HepG2 (cell line): ENCODE measurements at regions not wholly inside any gene's neighbourhood (a gene's known extent, or its start where the extent isn't known, plus 50 kb on each side); places are given as distances from the start of the nearest gene placed in this dataset.
"Not testable (repeated sequence)": the region's sequence is repeated elsewhere in the genome, so short reads cannot be mapped to it uniquely, and the experiment has no call there.

Experiments
- ATAC-seq: fragments of 200-7000 bp; cut with Tn5 transposase; 3 replicates; pipeline ENCODE4 v1.9.1; 2020; ENCODE audit warnings: mild to moderate bottlenecking, moderate library complexity
- BruUV-seq: library from RNA; stranded (reverse); fragments of 400-500 nt; replicated peaks from 2 replicates; lab custom pipeline; 2021; lab: Mats Ljungman, UMichigan
- CTCF ChIA-PET: fragments of 300-600 bp; formaldehyde crosslinking; extraction: SDS; loops from one replicate; lab custom pipeline; 2021; ENCODE audit warnings: low total read pairs, inconsistent platforms, low intra/inter-chr PET ratio; lab: Yijun Ruan, JAX
- POLR2A ChIA-PET: fragments of 350-600 bp; sonication (Branson Sonifier 250); formaldehyde crosslinking; loops from one replicate; lab custom pipeline; 2020; ENCODE audit warnings: antibody characterized with exemption, inconsistent platforms; lab: Yijun Ruan, JAX
- DNase-seq: peaks from one replicate; pipeline ENCODE4 v3.0.0-alpha.2; 2015; ENCODE audit warnings: low spot score
- FAIRE-seq: peaks from 3 replicates; lab custom pipeline; 2011; peaks lifted over from hg19 to GRCh38; lab: Jason Lieb, UNC
- H2AFZ ChIP-seq: one replicate; pipeline ENCODE4 v1.6.1; 2011; ENCODE audit warnings: low read length, inconsistent platforms
- H3K27ac ChIP-seq: fragments of 300-600 bp; 3 replicates; pipeline ENCODE4 v1.8.0; 2011; ENCODE audit warnings: mixed run types, mild to moderate bottlenecking, mixed read lengths, low read length, inconsistent platforms; ENCODE audit not compliant: insufficient read depth; ENCODE audit errors: extremely low read length
- H3K27me3 ChIP-seq, 2 experiments: fragments of 200-600 bp in 1 of 2; 2 replicates in 1 of 2; 3 replicates in 1 of 2; pipeline versions ENCODE4 v1.6.0 to v1.8.0; 2011; ENCODE audit warnings: low read length in 2 of 2, mild to moderate bottlenecking in 2 of 2, moderate library complexity in 2 of 2, inconsistent platforms in 1 of 2; ENCODE audit not compliant: insufficient read depth in 2 of 2, control insufficient read depth in 1 of 2
- H3K36me3 ChIP-seq, 2 experiments: fragments of 200-600 bp in 1 of 2; replicated peaks in 1 of 2; 2 replicates in 1 of 2; 3 replicates in 1 of 2; pipeline versions ENCODE4 v1.5.1 to v1.8.0; 2011; ENCODE audit warnings: low read length in 2 of 2, inconsistent platforms in 1 of 2; ENCODE audit not compliant: insufficient read depth in 2 of 2, control insufficient read depth in 1 of 2
- H3K4me1 ChIP-seq: 2 replicates; pipeline ENCODE4 v1.5.1; 2012; ENCODE audit warnings: low read length, inconsistent platforms; ENCODE audit not compliant: insufficient read depth
- H3K4me2 ChIP-seq: 2 replicates; pipeline ENCODE4 v1.6.0; 2011; ENCODE audit warnings: low read depth, low read length, inconsistent platforms
- H3K4me3 ChIP-seq, 3 experiments: fragments of 200-600 bp in 1 of 3; sonication (generic), shearing (Covaris generic) in 1 of 3; replicated peaks in 1 of 3; 2 replicates each; pipeline ENCODE4 v1.5.1; 2011 to 2016; ENCODE audit warnings: low read length in 3 of 3, inconsistent platforms in 2 of 3, low read depth in 2 of 3, mild to moderate bottlenecking in 2 of 3, control low read depth in 1 of 3, mixed read lengths in 1 of 3; ENCODE audit not compliant: insufficient read depth in 1 of 3
- H3K79me2 ChIP-seq: one replicate; pipeline ENCODE4 v1.6.1; 2011; ENCODE audit warnings: low read length, inconsistent platforms; ENCODE audit not compliant: insufficient read depth
- H3K9ac ChIP-seq: 2 replicates; pipeline ENCODE4 v1.6.0; 2011; ENCODE audit warnings: mild to moderate bottlenecking, low read depth, low read length, inconsistent platforms; ENCODE audit not compliant: insufficient read depth
- H3K9me3 ChIP-seq: 2 replicates; pipeline ENCODE4 v1.5.1; 2012; ENCODE audit warnings: mild to moderate bottlenecking, low read length
- H4K20me1 ChIP-seq: 2 replicates; pipeline ENCODE4 v1.6.0; 2011; ENCODE audit warnings: inconsistent platforms, mild to moderate bottlenecking, low read length, moderate library complexity; ENCODE audit not compliant: insufficient read depth
- FOXK2 ChIP-seq: fragments of 450-650 bp; IDR thresholded peaks from 2 replicates; pipeline ENCODE4 v1.6.1; 2016
- MIER2 ChIP-seq: IDR thresholded peaks from 2 replicates; pipeline ENCODE4 v1.6.1; 2016; ENCODE audit warnings: missing biosample characterization, missing genetic modification reagents
- MNT ChIP-seq: fragments of 450-650 bp; IDR thresholded peaks from 2 replicates; pipeline ENCODE4 v1.6.1; 2016
- ZNF274 ChIP-seq: sonication (generic); formaldehyde crosslinking; IDR thresholded peaks from 2 replicates; pipeline ENCODE4 v1.5.1; 2020; ENCODE audit warnings: mild to moderate bottlenecking, missing genetic modification reagents
- WGBS: methylation state at CpG from one replicate; pipeline ENCODE4 v1.1.6; 2017; ENCODE audit warnings: low lambda C conversion rate; 5-methylcytosine and 5-hydroxymethylcytosine counted together
- in situ Hi-C: cut with HindIII; loops from 2 replicates; pipeline ENCODE4 v1.10.0; 2017; ENCODE audit warnings: low pct_unique_long_range_greater_than_20kb; ENCODE audit not compliant: extremely low pct_ligation_motif_present
- intact Hi-C: fragments of 100-400 bp; cut with micrococcal nuclease; formaldehyde crosslinking; loops from one replicate; pipeline ENCODE4 v1.10.0; 2022; ENCODE audit not compliant: unreplicated experiment

- H3K4me3 ChIP-seq, H3K27ac ChIP-seq, CTCF ChIA-PET, H3K79me2 ChIP-seq, H4K20me1 ChIP-seq, in situ Hi-C loops, FAIRE-seq, H3K4me2 ChIP-seq, BruUV-seq, POLR2A ChIA-PET, DNase-seq, H3K4me1 ChIP-seq, H3K36me3 ChIP-seq, H3K9ac ChIP-seq, H2AFZ ChIP-seq, intact Hi-C loops, H3K9me3 ChIP-seq: not testable (repeated sequence)
- WGBS = 28% methylated on average over 5 of the region's 9 CpGs
- ATAC-seq = peak; percentile 64
- peak; percentile 72; the same call in 1 of the 2 replicates for TF ChIP-seq MIER2 (CRISPR knock-in tag)
- H3K27me3 ChIP-seq = peaks cover 0 to 13% of the 10 kb centered on the region in 2 experiments; a peak in 3 of 5 replicates
These were observed 64.4 kb upstream of the SFSWAP start for GRCh38 chr12:131646444-131646843.

GRCh38 chr12:131647667-131648066 lies 63.2 kb upstream of the SFSWAP start:
- TF ChIP-seq ZNF274 (CRISPR knock-in tag) = no peak
- peak; percentile 64 for TF ChIP-seq MNT
- TF ChIP-seq FOXK2 = peak; percentile 59; the same call in 1 of the 2 replicates
- Histone ChIP-seq H3K36me3 (no peaks in the 10 kb centered on the region), H4K20me1 (no peaks in the 10 kb centered on the region), H2AFZ (no peak overlapping the region), H3K4me3 (no peak overlapping the region), H3K27me3 (peaks cover 0 to 13% of the 10 kb centered on the region in 2 experiments; a peak in 3 of 5 replicates), H3K27ac (no peak overlapping the region), H3K4me2 (no peak overlapping the region), H3K79me2 (no peaks in the 10 kb centered on the region), H3K9me3 (no peaks in the 10 kb centered on the region), H3K9ac (no peak overlapping the region), H3K4me1 (no peaks in the 10 kb centered on the region)
- CTCF ChIA-PET = no interaction called here
- no peak for FAIRE-seq
- BruUV-seq = no TSS peak
- POLR2A ChIA-PET = no interaction called here
- in situ Hi-C loops (no loop called here), intact Hi-C loops (no loop called here)
- WGBS = 17% methylated on average over 4 of the region's 4 CpGs
- no peak for ATAC-seq
- DNase-seq = no peak

GRCh38 chr12:131655469-131656174 lies 55.3 kb upstream of the SFSWAP start:
- DNase-seq, H3K4me3 ChIP-seq, H3K4me1 ChIP-seq, H3K4me2 ChIP-seq, H3K27ac ChIP-seq, ATAC-seq, H2AFZ ChIP-seq, intact Hi-C loops, in situ Hi-C loops, H3K79me2 ChIP-seq, H4K20me1 ChIP-seq, FAIRE-seq, CTCF ChIA-PET, H3K9me3 ChIP-seq, H3K27me3 ChIP-seq, POLR2A ChIA-PET, H3K9ac ChIP-seq, BruUV-seq, H3K36me3 ChIP-seq: not testable (repeated sequence)
- no CpG with 5 or more reads among the region's 13 CpGs for WGBS
